ENCODE measurements at regions not wholly inside any gene's neighbourhood (a gene's known extent, or its start where the extent isn't known, plus 50 kb on each side); places are given as distances from the start of the nearest gene placed in this dataset.
"Not testable (repeated sequence)": the region's sequence is repeated elsewhere in the genome, so short reads cannot be mapped to it uniquely, and the experiment has no call there.

DNA sequence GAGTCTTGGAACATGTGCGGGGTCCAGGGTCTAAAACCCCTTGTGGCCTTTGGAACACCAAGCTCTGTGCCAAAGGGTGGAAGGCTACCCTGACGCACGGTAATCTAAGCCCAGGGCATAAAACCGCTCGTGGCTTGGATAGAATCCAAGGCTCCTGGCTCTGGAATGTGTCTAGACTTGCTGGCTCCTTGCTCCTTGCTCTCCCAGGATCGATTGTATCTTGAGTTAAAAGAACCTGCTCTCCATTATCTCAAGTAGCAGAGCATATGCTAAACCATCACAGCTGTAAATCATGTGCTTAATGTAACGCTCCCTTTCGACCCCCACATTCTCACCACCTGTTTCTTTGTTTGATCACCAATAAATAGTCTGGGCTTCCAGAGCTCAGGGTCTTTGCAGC lies 50.3 kb downstream of the TLCD4 start:
- POLR2A ChIA-PET (ENCODE audit: low non-redundant PET); H3K27ac ChIP-seq; CTCF ChIA-PET; DNase-seq (ENCODE audit: low spot score): not testable (repeated sequence)

DNA sequence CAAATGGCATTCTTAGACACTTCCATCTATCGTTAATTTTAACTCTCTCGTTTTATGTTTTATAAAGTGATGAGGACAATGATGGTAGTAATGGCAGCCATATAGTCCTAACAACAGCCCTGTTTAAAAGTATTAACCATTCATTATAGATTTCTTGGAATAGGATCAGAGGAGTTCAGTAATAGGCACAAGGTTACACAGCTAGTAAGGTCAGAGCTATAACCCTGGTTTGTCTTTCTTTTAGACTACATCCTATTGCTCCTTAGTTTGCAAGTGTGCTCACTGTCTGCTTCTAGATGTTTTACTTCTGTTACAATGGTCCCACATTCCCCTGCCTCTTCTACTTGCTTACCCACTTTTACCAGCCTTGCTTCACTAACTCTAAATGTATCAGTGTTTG lies 50.9 kb downstream of the TLCD4 start:
- CTCF ChIA-PET = interaction anchor here (0.6 kb wide), 1 partner anchor 30 kb away, joined by 4 read pairs; no protein-coding TSS in a partner anchor

DNA sequence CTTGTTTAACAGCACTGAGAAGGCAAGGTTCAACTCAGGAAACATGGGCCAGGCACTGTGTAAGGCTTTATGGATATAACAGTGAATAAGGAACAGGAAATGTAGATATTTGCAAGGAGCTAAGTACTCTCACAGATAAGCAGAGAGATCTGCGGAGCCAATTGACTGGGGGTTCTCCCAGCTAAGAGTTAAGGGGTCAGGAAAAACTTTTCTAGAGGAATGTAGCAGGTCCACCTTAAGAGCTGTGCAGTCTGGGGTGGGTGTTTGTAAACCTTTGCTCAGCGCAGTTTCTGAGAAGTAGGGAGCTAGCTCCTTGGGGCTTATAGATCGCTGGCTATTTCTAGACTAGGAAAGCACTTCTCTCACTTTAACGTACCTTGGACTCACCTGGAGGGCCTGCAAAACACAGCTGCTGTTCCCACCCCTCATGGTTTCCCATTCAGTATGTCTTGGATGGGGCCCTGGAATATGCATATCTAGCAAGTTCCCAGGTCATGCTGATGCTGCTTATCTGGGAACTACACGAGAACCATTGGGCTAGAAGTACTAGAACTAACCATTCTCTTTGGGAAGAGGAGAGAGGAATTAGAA lies 51.7 kb downstream of the TLCD4 start:
- POLR2A ChIA-PET (ENCODE audit: low non-redundant PET) = no interaction called here
- DNase-seq (ENCODE audit: low spot score) = no peak
- TF ChIP-seq, protein P1, sequence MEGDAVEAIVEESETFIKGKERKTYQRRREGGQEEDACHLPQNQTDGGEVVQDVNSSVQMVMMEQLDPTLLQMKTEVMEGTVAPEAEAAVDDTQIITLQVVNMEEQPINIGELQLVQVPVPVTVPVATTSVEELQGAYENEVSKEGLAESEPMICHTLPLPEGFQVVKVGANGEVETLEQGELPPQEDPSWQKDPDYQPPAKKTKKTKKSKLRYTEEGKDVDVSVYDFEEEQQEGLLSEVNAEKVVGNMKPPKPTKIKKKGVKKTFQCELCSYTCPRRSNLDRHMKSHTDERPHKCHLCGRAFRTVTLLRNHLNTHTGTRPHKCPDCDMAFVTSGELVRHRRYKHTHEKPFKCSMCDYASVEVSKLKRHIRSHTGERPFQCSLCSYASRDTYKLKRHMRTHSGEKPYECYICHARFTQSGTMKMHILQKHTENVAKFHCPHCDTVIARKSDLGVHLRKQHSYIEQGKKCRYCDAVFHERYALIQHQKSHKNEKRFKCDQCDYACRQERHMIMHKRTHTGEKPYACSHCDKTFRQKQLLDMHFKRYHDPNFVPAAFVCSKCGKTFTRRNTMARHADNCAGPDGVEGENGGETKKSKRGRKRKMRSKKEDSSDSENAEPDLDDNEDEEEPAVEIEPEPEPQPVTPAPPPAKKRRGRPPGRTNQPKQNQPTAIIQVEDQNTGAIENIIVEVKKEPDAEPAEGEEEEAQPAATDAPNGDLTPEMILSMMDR (conservative IDR thresholded peaks at IDR 0.05; ENCODE audit: low read depth) = no peak
- CTCF ChIA-PET = interaction anchor here (1.6 kb wide), 1 partner anchor 65 kb away, joined by 3 read pairs; the partner anchor contains the start of gene RWDD3
- H3K27ac ChIP-seq = no peak overlapping the region

More for the DNA sequence above, 50.9 kb downstream of the TLCD4 start:
- TF ChIP-seq, protein P1 (conservative IDR thresholded peaks at IDR 0.05; ENCODE audit: low read depth) = no peak
- H3K27ac ChIP-seq = no peak overlapping the region
- no peak for DNase-seq (ENCODE audit: low spot score)
- POLR2A ChIA-PET (ENCODE audit: low non-redundant PET) = interaction anchor here (0.6 kb wide), 1 partner anchor 21 kb away, joined by 8 read pairs; no protein-coding TSS in a partner anchor

DNA sequence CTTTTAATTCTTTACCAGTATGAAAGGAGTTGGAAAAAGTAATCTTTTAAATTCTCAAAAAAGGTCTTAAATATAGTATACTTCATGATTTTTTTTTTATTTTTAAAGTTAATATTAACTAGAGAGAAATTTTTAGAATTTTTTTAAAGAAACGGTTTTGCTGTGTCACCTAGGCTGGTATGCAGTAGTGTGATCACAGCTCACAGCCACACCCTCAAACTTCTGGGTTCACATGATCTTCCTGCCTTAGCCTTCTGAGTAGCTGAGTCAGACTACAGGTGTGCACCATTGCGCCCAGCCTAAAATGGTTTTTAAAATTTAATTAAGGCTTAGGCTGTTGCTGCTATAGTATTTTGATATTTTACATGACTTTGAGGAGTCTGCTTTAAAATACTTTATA lies 52.4 kb downstream of the TLCD4 start:
- H3K27ac ChIP-seq = no peak overlapping the region
- POLR2A ChIA-PET (ENCODE audit: low non-redundant PET) = no interaction called here
- TF ChIP-seq, protein P1 (conservative IDR thresholded peaks at IDR 0.05; ENCODE audit: low read depth) = no peak
- DNase-seq (ENCODE audit: low spot score) = peak; percentile 33
- CTCF ChIA-PET = interaction anchor here (1.6 kb wide), 1 partner anchor 65 kb away, joined by 3 read pairs; the partner anchor contains the start of gene RWDD3

DNA sequence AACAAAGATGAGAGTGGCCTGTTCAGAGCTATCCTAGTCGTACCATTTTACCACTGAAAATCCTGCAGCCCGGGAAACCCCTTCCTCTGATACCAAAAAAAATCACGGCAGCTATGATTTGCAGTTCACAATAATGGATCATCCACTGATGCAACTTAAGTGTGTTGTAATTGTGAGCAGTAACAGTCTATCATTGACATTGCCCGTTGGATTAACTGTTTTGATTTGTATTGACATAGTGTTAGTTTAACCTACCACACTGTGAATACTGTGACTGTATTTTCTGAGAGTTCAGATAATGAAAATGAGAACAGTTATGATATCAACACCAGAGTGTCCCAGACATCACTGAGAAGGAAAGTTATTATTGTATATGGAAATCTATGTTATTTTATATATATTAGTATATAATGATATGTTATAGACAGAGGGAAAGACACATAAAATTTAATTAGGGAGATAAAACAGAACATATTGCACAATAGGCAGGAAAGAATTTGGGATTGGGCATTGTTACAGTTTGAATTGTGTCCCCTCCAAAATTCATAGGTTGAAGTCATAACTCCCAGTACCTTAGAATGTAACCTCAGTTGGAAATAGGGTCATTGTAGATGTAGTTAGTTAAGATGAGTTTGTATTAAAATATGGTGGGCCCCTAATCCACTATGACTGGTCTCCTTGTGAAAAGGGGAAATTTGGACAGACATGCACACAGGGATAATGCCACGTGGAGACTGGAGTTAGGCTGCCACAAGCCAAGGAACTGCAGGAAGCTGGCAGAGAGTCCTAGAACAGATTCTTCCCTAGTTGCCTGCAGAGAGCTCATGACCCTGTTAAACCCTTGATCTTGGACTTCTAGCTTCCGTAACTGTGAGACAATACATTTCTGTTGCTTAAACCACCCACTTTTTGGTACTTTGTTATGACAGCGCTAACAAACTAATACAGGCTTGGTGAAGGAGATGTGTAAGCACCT lies 54.4 kb downstream of the TLCD4 start:
- no peak overlapping the region for H3K27ac ChIP-seq
- no peak for DNase-seq (ENCODE audit: low spot score)
- ChIA-PET CTCF (interaction anchor here (0.5 kb wide), 1 partner anchor 517 kb away, joined by 6 read pairs; no protein-coding TSS in a partner anchor), POLR2A (ENCODE audit: low non-redundant PET) (no interaction called here)
- TF ChIP-seq, protein P1 (conservative IDR thresholded peaks at IDR 0.05; ENCODE audit: low read depth) = no peak

DNA sequence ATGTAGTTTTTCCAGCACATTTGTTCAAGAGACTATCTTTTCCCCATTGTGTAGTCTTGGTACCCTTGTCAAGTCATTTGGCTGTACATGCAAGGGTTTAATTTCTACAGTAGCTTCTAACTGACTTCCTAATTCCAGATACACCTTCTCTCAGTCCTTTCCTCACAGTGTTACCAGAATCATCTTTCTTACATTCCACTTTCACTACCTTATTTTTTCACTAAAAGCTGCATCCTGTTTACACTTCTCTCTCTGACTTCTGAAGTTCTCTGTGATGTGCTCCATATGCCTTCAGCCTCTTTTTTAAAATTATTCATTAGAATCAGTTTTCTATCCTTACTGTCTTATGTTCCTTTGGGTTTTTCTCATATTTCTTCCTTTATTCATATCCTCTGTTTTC lies 57.1 kb upstream of the RWDD3 start:
- POLR2A ChIA-PET (ENCODE audit: low non-redundant PET) = no interaction called here
- no peak overlapping the region for H3K27ac ChIP-seq
- DNase-seq (ENCODE audit: low spot score) = no peak
- TF ChIP-seq, protein P1 (conservative IDR thresholded peaks at IDR 0.05; ENCODE audit: low read depth) = no peak
- CTCF ChIA-PET = no interaction called here
